GM12878 (cell line): ENCODE measurements at regions not wholly inside any gene's neighbourhood (a gene's known extent, or its start where the extent isn't known, plus 50 kb on each side); places are given as distances from the start of the nearest gene placed in this dataset.
A peak's percentile ranks its signal among the peaks of the same experiment; 100 is the strongest.

ENCODE experiments used
- ATAC-seq: fragments of 200-7000 bp; cut with Tn5 transposase; 3 replicates; pipeline ENCODE4 v1.9.1; 2020; ENCODE audit warnings: mild to moderate bottlenecking, moderate library complexity
- BruUV-seq: library from RNA; stranded (reverse); fragments of 400-500 nt; replicated peaks from 2 replicates; lab custom pipeline; 2021; lab: Mats Ljungman, UMichigan
- CTCF ChIA-PET: fragments of 300-600 bp; sonication (Branson Sonifier 250); formaldehyde crosslinking; extraction: SDS; loops from one replicate; lab custom pipeline; 2021; ENCODE audit warnings: inconsistent platforms; lab: Yijun Ruan, JAX
- POLR2A ChIA-PET: fragments of 350-600 bp; formaldehyde crosslinking; extraction: SDS; loops from one replicate; lab custom pipeline; 2021; ENCODE audit warnings: inconsistent platforms; lab: Charles Lee
- RAD21 ChIA-PET: fragments of 300-600 bp; sonication (Branson Sonifier 250); formaldehyde crosslinking; loops from one replicate; lab custom pipeline; 2023; ENCODE audit warnings: antibody characterized with exemption; ENCODE audit not compliant: unreplicated experiment; lab: Charles Lee
- SMC1A ChIA-PET: fragments of 300-600 bp; sonication (Branson Sonifier 250); formaldehyde crosslinking; loops from one replicate; lab custom pipeline; 2023; ENCODE audit not compliant: unreplicated experiment, uncharacterized antibody; lab: Charles Lee
- DNase-seq: peaks from one replicate; pipeline ENCODE4 v3.0.0-alpha.2; 2011; ENCODE audit warnings: low read depth, low spot score
- FAIRE-seq: peaks from 3 replicates; lab custom pipeline; 2011; peaks lifted over from hg19 to GRCh38; lab: Jason Lieb, UNC
- H2AFZ ChIP-seq: 2 replicates; pipeline ENCODE4 v1.6.0; 2011; ENCODE audit warnings: low read depth, low read length, control low read depth; ENCODE audit not compliant: control insufficient read depth
- H3K27ac ChIP-seq: 2 replicates; pipeline ENCODE4 v1.5.1; 2011; ENCODE audit warnings: control low read depth; ENCODE audit not compliant: control insufficient read depth, insufficient read depth
- H3K27me3 ChIP-seq, 2 experiments: replicated peaks in 1 of 2; 2 replicates each; pipeline versions ENCODE4 v1.6.0 to v1.6.1; 2011; ENCODE audit warnings: low read length in 1 of 2; ENCODE audit not compliant: control insufficient read depth in 2 of 2, insufficient read depth in 2 of 2
- H3K36me3 ChIP-seq, 2 experiments: 2 replicates each; pipeline ENCODE4 v1.5.1; 2011; ENCODE audit warnings: low read length in 1 of 2; ENCODE audit not compliant: control insufficient read depth in 2 of 2, insufficient read depth in 2 of 2
- H3K4me1 ChIP-seq: 2 replicates; pipeline ENCODE4 v1.6.1; 2011; ENCODE audit warnings: mild to moderate bottlenecking, low read length, moderate library complexity, mixed read lengths; ENCODE audit not compliant: control insufficient read depth, insufficient read depth
- H3K4me2 ChIP-seq: 2 replicates; pipeline ENCODE4 v1.6.0; 2011; ENCODE audit warnings: control low read depth; ENCODE audit not compliant: control insufficient read depth, insufficient read depth
- H3K4me3 ChIP-seq: fragments of 200-600 bp; sonication (generic); 2 replicates; pipeline ENCODE4 v1.5.1; 2016
- H3K79me2 ChIP-seq: 2 replicates; pipeline ENCODE4 v1.6.0; 2011; ENCODE audit warnings: low read length; ENCODE audit not compliant: control insufficient read depth, insufficient read depth
- H3K9ac ChIP-seq: 2 replicates; pipeline ENCODE4 v1.8.0; 2011; ENCODE audit warnings: low read length, control low read depth, mixed read lengths; ENCODE audit not compliant: control insufficient read depth, insufficient read depth
- H3K9me3 ChIP-seq: replicated peaks from 3 replicates; pipeline ENCODE4 v1.5.1; 2011; ENCODE audit warnings: mild to moderate bottlenecking, low read length; ENCODE audit not compliant: control insufficient read depth, insufficient read depth
- H4K20me1 ChIP-seq: 2 replicates; pipeline ENCODE4 v1.6.0; 2011; ENCODE audit not compliant: control insufficient read depth, insufficient read depth
- CBX3 ChIP-seq: fragments of 200-600 bp; sonication (generic); IDR thresholded peaks from 2 replicates; pipeline ENCODE4 v1.6.1; 2016; ENCODE audit warnings: low read depth, borderline replicate concordance
- EED ChIP-seq: sonication (generic); IDR thresholded peaks from 2 replicates; pipeline ENCODE4 v1.6.1; 2016; ENCODE audit warnings: antibody characterized with exemption, low read depth
- FOS ChIP-seq: IDR thresholded peaks from 3 replicates; pipeline ENCODE4 v1.6.1; 2011; ENCODE audit warnings: borderline replicate concordance; ENCODE audit not compliant: insufficient read length; ENCODE audit errors: extremely low read depth
- NBN ChIP-seq: fragments of 450-650 bp; IDR thresholded peaks from 2 replicates; pipeline ENCODE4 v1.6.1; 2016
- RAD51 ChIP-seq: fragments of 450-650 bp; IDR thresholded peaks from 2 replicates; pipeline ENCODE4 v1.6.1; 2016; ENCODE audit warnings: moderate library complexity, mild to moderate bottlenecking, inconsistent platforms
- RFX5 ChIP-seq: IDR thresholded peaks from 2 replicates; pipeline ENCODE4 v1.6.1; 2011; ENCODE audit warnings: low read depth, low read length, improper control_type of control experiment
- SMARCA5 ChIP-seq: fragments of 450-650 bp; IDR thresholded peaks from 2 replicates; pipeline ENCODE4 v1.6.1; 2017; ENCODE audit warnings: mild to moderate bottlenecking
- TCF3 ChIP-seq: IDR thresholded peaks from 2 replicates; pipeline ENCODE4 v1.6.1; 2012; ENCODE audit warnings: low read depth, mild to moderate bottlenecking, low read length, borderline replicate concordance; ENCODE audit not compliant: insufficient read depth
- in situ Hi-C: fragments of 300-500 bp; cut with MboI; formaldehyde crosslinking; loops from 9 replicates; pipeline ENCODE4 v1.14.3; 2018; ENCODE audit warnings: mixed read lengths
- intact Hi-C: fragments of 100-400 bp; cut with micrococcal nuclease; formaldehyde crosslinking; loops from one replicate; pipeline ENCODE4 v1.14.2; 2022; ENCODE audit not compliant: unreplicated experiment
- TF ChIP-seq, protein P1 (sequence below): fragments of 450-650 bp; formaldehyde crosslinking; IDR thresholded peaks from 2 replicates; pipeline ENCODE4 v1.4.0; 2020; ENCODE audit warnings: mild to moderate bottlenecking, moderate library complexity
- TF ChIP-seq, protein P2 (sequence below): fragments of 450-650 bp; IDR thresholded peaks from 2 replicates; pipeline ENCODE4 v1.6.1; 2017; ENCODE audit warnings: low read depth, mild to moderate bottlenecking, moderate library complexity
- TF ChIP-seq, protein P3 (sequence below): IDR thresholded peaks from 2 replicates; pipeline ENCODE4 v1.6.1; 2012; ENCODE audit warnings: low read depth, low read length, improper control_type of control experiment

DNA sequence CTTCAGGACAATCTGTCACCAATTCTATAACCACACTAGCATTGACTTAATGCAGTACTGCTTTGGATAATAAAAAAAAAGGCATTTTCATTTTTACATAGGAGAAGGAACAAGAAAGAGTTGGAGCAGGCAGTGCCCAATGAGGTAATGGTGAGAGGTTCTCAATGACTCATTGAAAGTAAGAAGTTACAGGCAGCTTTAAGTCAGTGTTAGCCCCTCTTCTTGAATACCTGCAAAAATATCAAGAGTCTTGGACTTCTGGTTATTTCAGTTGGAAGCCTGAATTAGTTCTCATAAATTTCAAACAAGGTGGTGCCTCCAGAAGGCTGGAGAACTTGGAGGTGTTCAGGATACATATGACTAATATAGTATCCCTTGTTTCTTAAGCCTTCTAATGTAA lies 422.5 kb downstream of the HTR7 start:
- Histone ChIP-seq H3K27ac (no peak overlapping the region), H3K4me3 (no peak overlapping the region), H3K9ac (no peak overlapping the region), H3K79me2 (no peaks in the 10 kb centered on the region), H3K4me2 (no peak overlapping the region), H3K4me1 (no peaks in the 10 kb centered on the region), H4K20me1 (no peaks in the 10 kb centered on the region), H3K36me3 (no peaks in the 10 kb centered on the region), H3K27me3 (no peaks in the 10 kb centered on the region), H3K9me3 (no peaks in the 10 kb centered on the region), H2AFZ (no peak overlapping the region)
- in situ Hi-C loops, result no loop called here
- FAIRE-seq (no peak), DNase-seq (no peak), ATAC-seq (peak; percentile 65; the same call in 2 of the 3 replicates)
- no TSS peak for BruUV-seq
- ChIA-PET POLR2A (no interaction called here), CTCF (no interaction called here), SMC1A (no interaction called here), RAD21 (no interaction called here)
- intact Hi-C loops, result loop anchor here (10.0 kb wide), 1 partner anchor 640 kb away; no protein-coding TSS in a partner anchor
- TF ChIP-seq NBN, result no peak
- no peak for TF ChIP-seq CBX3
- no peak for TF ChIP-seq RAD51
- TF ChIP-seq, protein P1, sequence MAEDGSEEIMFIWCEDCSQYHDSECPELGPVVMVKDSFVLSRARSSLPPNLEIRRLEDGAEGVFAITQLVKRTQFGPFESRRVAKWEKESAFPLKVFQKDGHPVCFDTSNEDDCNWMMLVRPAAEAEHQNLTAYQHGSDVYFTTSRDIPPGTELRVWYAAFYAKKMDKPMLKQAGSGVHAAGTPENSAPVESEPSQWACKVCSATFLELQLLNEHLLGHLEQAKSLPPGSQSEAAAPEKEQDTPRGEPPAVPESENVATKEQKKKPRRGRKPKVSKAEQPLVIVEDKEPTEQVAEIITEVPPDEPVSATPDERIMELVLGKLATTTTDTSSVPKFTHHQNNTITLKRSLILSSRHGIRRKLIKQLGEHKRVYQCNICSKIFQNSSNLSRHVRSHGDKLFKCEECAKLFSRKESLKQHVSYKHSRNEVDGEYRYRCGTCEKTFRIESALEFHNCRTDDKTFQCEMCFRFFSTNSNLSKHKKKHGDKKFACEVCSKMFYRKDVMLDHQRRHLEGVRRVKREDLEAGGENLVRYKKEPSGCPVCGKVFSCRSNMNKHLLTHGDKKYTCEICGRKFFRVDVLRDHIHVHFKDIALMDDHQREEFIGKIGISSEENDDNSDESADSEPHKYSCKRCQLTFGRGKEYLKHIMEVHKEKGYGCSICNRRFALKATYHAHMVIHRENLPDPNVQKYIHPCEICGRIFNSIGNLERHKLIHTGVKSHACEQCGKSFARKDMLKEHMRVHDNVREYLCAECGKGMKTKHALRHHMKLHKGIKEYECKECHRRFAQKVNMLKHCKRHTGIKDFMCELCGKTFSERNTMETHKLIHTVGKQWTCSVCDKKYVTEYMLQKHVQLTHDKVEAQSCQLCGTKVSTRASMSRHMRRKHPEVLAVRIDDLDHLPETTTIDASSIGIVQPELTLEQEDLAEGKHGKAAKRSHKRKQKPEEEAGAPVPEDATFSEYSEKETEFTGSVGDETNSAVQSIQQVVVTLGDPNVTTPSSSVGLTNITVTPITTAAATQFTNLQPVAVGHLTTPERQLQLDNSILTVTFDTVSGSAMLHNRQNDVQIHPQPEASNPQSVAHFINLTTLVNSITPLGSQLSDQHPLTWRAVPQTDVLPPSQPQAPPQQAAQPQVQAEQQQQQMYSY (CRISPR knock-in tag), result no peak
- TF ChIP-seq, protein P2, sequence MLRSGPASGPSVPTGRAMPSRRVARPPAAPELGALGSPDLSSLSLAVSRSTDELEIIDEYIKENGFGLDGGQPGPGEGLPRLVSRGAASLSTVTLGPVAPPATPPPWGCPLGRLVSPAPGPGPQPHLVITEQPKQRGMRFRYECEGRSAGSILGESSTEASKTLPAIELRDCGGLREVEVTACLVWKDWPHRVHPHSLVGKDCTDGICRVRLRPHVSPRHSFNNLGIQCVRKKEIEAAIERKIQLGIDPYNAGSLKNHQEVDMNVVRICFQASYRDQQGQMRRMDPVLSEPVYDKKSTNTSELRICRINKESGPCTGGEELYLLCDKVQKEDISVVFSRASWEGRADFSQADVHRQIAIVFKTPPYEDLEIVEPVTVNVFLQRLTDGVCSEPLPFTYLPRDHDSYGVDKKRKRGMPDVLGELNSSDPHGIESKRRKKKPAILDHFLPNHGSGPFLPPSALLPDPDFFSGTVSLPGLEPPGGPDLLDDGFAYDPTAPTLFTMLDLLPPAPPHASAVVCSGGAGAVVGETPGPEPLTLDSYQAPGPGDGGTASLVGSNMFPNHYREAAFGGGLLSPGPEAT, result no peak
- no peak for TF ChIP-seq FOS
- TF ChIP-seq RFX5, result no peak
- no peak for TF ChIP-seq EED
- TF ChIP-seq, protein P3, sequence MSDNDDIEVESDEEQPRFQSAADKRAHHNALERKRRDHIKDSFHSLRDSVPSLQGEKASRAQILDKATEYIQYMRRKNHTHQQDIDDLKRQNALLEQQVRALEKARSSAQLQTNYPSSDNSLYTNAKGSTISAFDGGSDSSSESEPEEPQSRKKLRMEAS, result no peak
- no peak for TF ChIP-seq SMARCA5
- TF ChIP-seq TCF3, result no peak
